ENCODE measurements at regions not wholly inside any gene's neighbourhood (a gene's known extent, or its start where the extent isn't known, plus 50 kb on each side); places are given as distances from the start of the nearest gene placed in this dataset.
A peak's percentile ranks its signal among the peaks of the same experiment; 100 is the strongest.

- TF ChIP-seq ESRRA (IDR thresholded peaks at IDR 0.05; ENCODE audit: borderline replicate concordance, low read depth) = no peak; the same call in 1 of the 2 replicates
- TF ChIP-seq EHMT2 (IDR thresholded peaks at IDR 0.05) = no peak
- TF ChIP-seq ZNF589 (CRISPR knock-in tag; IDR thresholded peaks at IDR 0.05; ENCODE audit: low read depth) = peak; percentile 23; the same call in 1 of the 2 replicates
- TF ChIP-seq ZC3H8 (IDR thresholded peaks at IDR 0.05) = no peak
- TF ChIP-seq SLC30A9 (CRISPR knock-in tag; IDR thresholded peaks at IDR 0.05) = no peak
- no peak for TF ChIP-seq TARDBP (IDR thresholded peaks at IDR 0.05)
- no peak for TF ChIP-seq RBM15 (IDR thresholded peaks at IDR 0.05; ENCODE audit: insufficient read depth, low read length)
- no peak for TF ChIP-seq CHCHD3 (CRISPR knock-in tag; IDR thresholded peaks at IDR 0.05)
- TF ChIP-seq ZNF696 (CRISPR knock-in tag; conservative IDR thresholded peaks at IDR 0.05) = no peak
- no peak for TF ChIP-seq NFIC (IDR thresholded peaks at IDR 0.05)
- TF ChIP-seq NEUROD1 (IDR thresholded peaks at IDR 0.05; ENCODE audit: borderline replicate concordance, low read depth, low read length, partially characterized antibody) = no peak
- TF ChIP-seq OTX1 (CRISPR knock-in tag; IDR thresholded peaks at IDR 0.05) = no peak
- no peak for TF ChIP-seq ILK (tag; IDR thresholded peaks at IDR 0.05; ENCODE audit: borderline replicate concordance, low read depth)
- TF ChIP-seq CEBPB (tag; IDR thresholded peaks at IDR 0.05) = peak; percentile 74
- peak; percentile 49 for TF ChIP-seq DPF2 (IDR thresholded peaks at IDR 0.05)
- TF ChIP-seq, protein P1, sequence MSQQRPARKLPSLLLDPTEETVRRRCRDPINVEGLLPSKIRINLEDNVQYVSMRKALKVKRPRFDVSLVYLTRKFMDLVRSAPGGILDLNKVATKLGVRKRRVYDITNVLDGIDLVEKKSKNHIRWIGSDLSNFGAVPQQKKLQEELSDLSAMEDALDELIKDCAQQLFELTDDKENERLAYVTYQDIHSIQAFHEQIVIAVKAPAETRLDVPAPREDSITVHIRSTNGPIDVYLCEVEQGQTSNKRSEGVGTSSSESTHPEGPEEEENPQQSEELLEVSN (IDR thresholded peaks at IDR 0.05; ENCODE audit: borderline replicate concordance in 1 of 2, extremely low read depth in 1 of 2, insufficient read depth in 1 of 2, insufficient read length in 1 of 2, low read depth in 1 of 2, low read length in 1 of 2, poor library complexity in 1 of 2, severe bottlenecking in 1 of 2) = no peak
- TF ChIP-seq PREB (CRISPR knock-in tag; IDR thresholded peaks at IDR 0.05) = no peak
- peak; percentile 69 for TF ChIP-seq SPI1 (IDR thresholded peaks at IDR 0.05; ENCODE audit: borderline replicate concordance, low read depth, low read length)
- TF ChIP-seq HNRNPL (IDR thresholded peaks at IDR 0.05; ENCODE audit: low read depth, low read length) = no peak
- no peak for TF ChIP-seq IFI16 (CRISPR knock-in tag; IDR thresholded peaks at IDR 0.05)
- TF ChIP-seq, protein P2, sequence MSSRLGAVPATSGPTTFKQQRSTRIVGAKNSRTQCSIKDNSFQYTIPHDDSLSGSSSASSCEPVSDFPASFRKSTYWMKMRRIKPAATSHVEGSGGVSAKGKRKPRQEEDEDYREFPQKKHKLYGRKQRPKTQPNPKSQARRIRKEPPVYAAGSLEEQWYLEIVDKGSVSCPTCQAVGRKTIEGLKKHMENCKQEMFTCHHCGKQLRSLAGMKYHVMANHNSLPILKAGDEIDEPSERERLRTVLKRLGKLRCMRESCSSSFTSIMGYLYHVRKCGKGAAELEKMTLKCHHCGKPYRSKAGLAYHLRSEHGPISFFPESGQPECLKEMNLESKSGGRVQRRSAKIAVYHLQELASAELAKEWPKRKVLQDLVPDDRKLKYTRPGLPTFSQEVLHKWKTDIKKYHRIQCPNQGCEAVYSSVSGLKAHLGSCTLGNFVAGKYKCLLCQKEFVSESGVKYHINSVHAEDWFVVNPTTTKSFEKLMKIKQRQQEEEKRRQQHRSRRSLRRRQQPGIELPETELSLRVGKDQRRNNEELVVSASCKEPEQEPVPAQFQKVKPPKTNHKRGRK (tag; IDR thresholded peaks at IDR 0.05) = peak; percentile 41; the same call in 1 of the 2 replicates
- peak; percentile 62; the same call in 1 of the 2 replicates for TF ChIP-seq MAFF (IDR thresholded peaks at IDR 0.05; ENCODE audit: low read length)
- TF ChIP-seq EZH2 (IDR thresholded peaks at IDR 0.05; ENCODE audit: borderline replicate concordance, low read depth, low read length) = no peak
- TF ChIP-seq BACH1 (tag; IDR thresholded peaks at IDR 0.05) = peak; percentile 68; the same call in 1 of the 2 replicates
- TF ChIP-seq JUN (IDR thresholded peaks at IDR 0.05; ENCODE audit: borderline replicate concordance, low read depth, low read length) = no peak
- no peak for TF ChIP-seq JUN (CRISPR knock-in tag; IDR thresholded peaks at IDR 0.05; ENCODE audit: borderline replicate concordance)
These were observed 84.0 kb upstream of the AKIP1 start (continued) for GRCh38 chr11:8826901-8827560.

Data from K562 (cell line).